NCI-H748 (cell line): ENCODE measurements at regions not wholly inside any gene's neighbourhood (a gene's known extent, or its start where the extent isn't known, plus 50 kb on each side); places are given as distances from the start of the nearest gene placed in this dataset.

Experiments
- DNase-seq: peaks from one replicate; lab custom pipeline; 2025; ENCODE audit not compliant: unreplicated experiment; lab: John Stamatoyannopoulos, UW

GRCh38 chr18:10241579-10241978, 212.9 kb upstream of the APCDD1 start:
- DNase-seq = no peak

- peak; percentile 66 for DNase-seq
Observed at GRCh38 chr18:10242936-10243680, 211.3 kb upstream of the APCDD1 start.

GRCh38 chr18:10244341-10244740, 210.1 kb upstream of the APCDD1 start:
- no peak for DNase-seq

GRCh38 chr18:10245031-10245845, 209.2 kb upstream of the APCDD1 start:
- DNase-seq = no peak

- no peak for DNase-seq
Observed at GRCh38 chr18:10245846-10246175, 208.6 kb upstream of the APCDD1 start.

GRCh38 chr18:10247021-10247741, 207.3 kb upstream of the APCDD1 start:
- DNase-seq = no peak

GRCh38 chr18:10247742-10248082, 206.7 kb upstream of the APCDD1 start:
- no peak for DNase-seq

- no peak for DNase-seq
Observed at GRCh38 chr18:10248738-10249137, 205.7 kb upstream of the APCDD1 start.

GRCh38 chr18:10249270-10249669, 205.2 kb upstream of the APCDD1 start:
- DNase-seq = no peak

GRCh38 chr18:10249801-10250200, 204.6 kb upstream of the APCDD1 start:
- DNase-seq = no peak

GRCh38 chr18:10252494-10252893, 201.9 kb upstream of the APCDD1 start:
- no peak for DNase-seq

GRCh38 chr18:10252952-10253705, 201.3 kb upstream of the APCDD1 start:
- DNase-seq = peak; percentile 14

GRCh38 chr18:10256276-10256675, 198.2 kb upstream of the APCDD1 start:
- DNase-seq = peak; percentile 25

- DNase-seq = no peak
Observed at GRCh38 chr18:10258836-10259474, 195.5 kb upstream of the APCDD1 start.

- peak; percentile 27 for DNase-seq
Observed at GRCh38 chr18:10259901-10260300, 194.5 kb upstream of the APCDD1 start.

GRCh38 chr18:10261344-10262276, 192.8 kb upstream of the APCDD1 start:
- DNase-seq = no peak

- no peak for DNase-seq
Observed at GRCh38 chr18:10262566-10262965, 191.9 kb upstream of the APCDD1 start.

GRCh38 chr18:10264260-10264659, 190.2 kb upstream of the APCDD1 start:
- DNase-seq = no peak

- DNase-seq = no peak
Observed at GRCh38 chr18:10265560-10266333, 188.7 kb upstream of the APCDD1 start.
